DMS 273 (cell line): ENCODE measurements at regions not wholly inside any gene's neighbourhood (a gene's known extent, or its start where the extent isn't known, plus 50 kb on each side); places are given as distances from the start of the nearest gene placed in this dataset.

Source experiments
- DNase-seq: peaks from one replicate; lab custom pipeline; 2025; ENCODE audit not compliant: unreplicated experiment; lab: John Stamatoyannopoulos, UW

DNA sequence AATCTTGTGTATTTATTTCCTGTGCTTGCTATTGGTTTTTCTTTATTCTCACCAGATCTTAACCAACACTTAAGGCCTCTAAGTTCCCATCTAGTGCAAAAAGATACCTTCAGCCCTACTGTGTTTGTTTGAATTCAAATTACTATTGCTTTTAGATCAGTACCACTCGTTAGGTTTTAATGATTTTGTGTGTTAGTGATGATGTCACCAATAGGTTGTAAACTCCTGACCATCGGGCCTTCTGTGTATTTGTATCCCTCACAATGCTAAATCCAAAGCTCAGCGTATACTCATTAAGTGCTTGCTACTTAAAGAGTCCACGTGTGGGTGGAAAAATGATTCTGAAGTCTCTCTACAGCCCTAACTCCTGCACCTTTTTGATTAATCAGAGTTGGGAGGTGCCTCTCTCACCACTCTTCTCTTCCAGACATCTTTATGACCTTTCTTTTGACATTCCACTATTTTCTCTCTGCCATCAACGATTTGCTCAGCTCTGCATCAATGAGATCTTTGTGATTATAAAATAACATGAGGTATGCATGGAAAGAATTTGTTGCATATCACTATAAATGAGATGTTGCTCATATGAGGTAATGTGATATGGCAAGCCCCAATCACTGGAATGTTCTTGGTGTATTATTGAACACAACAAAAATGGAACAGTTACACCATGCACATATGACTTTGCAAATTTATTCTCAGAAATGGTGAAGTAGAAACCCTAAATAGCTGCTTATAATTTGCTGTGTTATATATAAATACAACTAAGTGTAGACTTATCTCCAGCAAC is 55.1 kb upstream of the LAMA2 start:
- DNase-seq: no peak

DNA sequence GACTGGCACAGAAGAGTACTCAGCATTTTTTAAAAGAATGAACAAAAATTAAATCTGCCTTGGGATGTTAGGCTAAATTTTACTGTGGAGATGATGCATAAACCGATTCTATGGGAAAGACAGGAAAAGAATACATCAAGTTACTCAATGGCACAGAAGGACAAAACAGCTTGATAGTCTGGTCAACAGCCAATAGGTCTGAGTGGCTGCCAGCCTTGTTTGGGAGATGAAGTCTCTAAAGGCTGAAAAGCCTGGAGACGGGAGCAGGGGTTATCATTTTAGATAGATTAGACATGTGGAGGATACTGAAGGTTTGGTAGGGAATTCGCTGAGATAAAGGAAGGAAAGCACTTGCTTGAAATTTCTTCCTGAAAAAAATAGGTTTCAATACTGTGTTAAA is 56.3 kb upstream of the LAMA2 start:
- no peak for DNase-seq

- DNase-seq: no peak
Observed at GRCh38 chr6:128822271-128822670, 60.7 kb upstream of the LAMA2 start.

- no peak for DNase-seq
Observed at GRCh38 chr6:128821116-128821515, 61.8 kb upstream of the LAMA2 start.

- no peak for DNase-seq
Observed at GRCh38 chr6:128808856-128809255, 74.1 kb upstream of the LAMA2 start.

DNA sequence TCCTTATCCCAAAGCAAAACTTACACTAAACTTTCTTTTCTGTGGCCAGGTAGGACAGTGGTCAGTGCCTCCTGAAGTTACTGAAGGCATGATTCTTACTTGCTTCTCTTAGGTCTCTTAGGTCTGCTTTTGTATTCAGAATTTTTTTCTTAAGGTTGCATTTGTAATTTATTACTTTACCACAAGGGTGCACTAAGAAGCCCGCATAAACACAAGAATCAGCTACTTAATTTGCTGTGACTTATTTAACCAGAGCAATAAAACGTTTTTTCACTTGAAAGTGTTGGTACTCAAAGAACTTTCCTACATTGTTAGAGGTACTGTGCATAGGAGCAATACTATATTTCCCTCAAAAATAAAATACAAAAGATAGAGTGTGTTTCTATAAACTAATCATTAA is 75.4 kb upstream of the LAMA2 start:
- DNase-seq: peak; percentile 32

GRCh38 chr6:128806261-128806660 is 76.7 kb upstream of the LAMA2 start:
- peak; percentile 2 for DNase-seq

DNA sequence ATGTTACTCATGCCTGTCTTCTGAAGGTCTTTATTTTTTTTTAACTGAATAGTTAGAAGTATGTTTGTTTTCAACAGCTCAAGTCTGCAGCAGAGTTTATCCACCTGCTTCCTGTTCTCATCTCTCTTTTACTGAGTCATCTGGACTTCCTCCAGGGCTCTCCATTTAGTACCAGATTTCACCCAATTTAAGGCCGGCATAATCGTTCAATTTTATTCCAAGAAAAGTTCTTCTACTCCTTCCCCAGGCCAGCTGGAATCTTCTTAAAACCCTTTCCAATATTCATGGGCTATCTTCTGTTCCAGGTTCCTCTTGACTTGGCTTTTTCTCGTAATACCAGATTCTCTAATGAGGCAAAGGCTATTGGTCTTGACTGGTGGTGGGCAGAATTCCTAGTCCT is 79.0 kb upstream of the LAMA2 start:
- DNase-seq: no peak

GRCh38 chr6:128801621-128802020 is 81.3 kb upstream of the LAMA2 start:
- DNase-seq: no peak

- no peak for DNase-seq
Observed at GRCh38 chr6:128784266-128784665, 98.7 kb upstream of the LAMA2 start.

GRCh38 chr6:128768187-128768586 is 114.8 kb upstream of the LAMA2 start:
- no peak for DNase-seq

- DNase-seq: no peak
Observed at GRCh38 chr6:128767705-128768104, 115.2 kb upstream of the LAMA2 start.

- no peak for DNase-seq
Observed at GRCh38 chr6:128767150-128767549, 115.8 kb upstream of the LAMA2 start.

- no peak for DNase-seq
Observed at GRCh38 chr6:128763599-128764300, 119.2 kb upstream of the LAMA2 start.

GRCh38 chr6:128759901-128760300 is 123.0 kb upstream of the LAMA2 start:
- no peak for DNase-seq

DNA sequence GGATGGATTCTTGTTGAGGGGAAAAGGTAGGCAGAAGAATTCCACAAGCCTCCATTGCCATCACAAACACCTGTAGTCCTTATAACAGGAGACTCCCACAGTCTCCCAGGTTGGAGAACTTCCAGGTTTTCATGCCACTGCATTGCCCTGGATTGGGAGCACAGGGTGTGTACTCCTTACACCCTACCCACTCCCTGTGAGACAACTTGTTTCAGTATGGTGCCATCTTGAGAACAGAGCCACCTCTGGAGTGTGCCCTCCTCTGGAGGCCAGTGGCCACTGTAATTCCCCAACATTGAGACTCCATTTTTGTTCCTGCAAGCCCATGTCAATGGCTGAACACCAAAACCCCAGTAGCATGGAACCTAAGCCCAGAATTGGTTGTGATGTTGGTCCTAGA is 123.5 kb upstream of the LAMA2 start:
- DNase-seq: no peak

- no peak for DNase-seq
Observed at GRCh38 chr6:128757961-128758360, 125.0 kb upstream of the LAMA2 start.

GRCh38 chr6:128754658-128755256 is 128.2 kb upstream of the LAMA2 start:
- DNase-seq: no peak

DNA sequence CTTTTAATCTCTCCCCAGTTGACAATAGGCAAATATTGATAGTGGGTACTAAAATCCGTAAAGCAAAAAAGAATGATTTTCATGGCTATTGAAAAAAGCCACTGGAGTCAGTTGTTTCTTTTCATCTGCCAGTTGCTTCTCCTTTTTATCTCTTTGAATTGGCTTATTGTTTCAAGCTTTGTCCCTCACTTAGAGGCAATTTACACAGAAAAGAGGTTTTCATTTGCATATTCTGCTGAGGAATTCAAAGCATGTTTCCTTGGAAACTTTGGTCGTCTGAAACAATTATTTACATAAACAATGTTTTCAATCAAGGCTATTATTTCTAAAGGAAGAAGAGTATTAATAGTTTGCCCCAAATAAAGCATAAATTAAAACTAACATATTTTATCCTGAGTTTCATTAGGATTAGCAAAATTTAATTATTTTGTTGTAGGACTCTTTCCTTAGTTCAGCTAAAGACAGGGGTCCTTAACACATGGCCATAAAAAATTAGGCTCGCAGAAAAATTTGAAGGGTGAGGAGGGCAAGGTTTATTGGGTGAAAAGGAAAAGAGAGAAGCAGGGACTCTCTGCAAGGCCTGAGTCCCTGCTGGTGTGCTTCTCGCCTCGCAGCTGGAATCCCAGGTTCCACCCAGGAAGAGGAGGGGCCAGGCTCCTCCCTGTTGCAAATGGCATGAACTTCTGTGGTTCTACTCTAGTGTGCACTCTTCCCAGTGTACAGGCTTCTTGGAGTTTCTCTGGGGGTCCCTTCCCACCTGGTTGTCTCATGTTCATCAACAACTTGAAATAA is 138.8 kb upstream of the LAMA2 start:
- DNase-seq: no peak

- no peak for DNase-seq
Observed at GRCh38 chr6:128742900-128743299, 140.0 kb upstream of the LAMA2 start.

GRCh38 chr6:128740951-128741350 is 142.0 kb upstream of the LAMA2 start:
- no peak for DNase-seq
